HG02642 (cell line): ENCODE measurements at regions not wholly inside any gene's neighbourhood (a gene's known extent, or its start where the extent isn't known, plus 50 kb on each side); places are given as distances from the start of the nearest gene placed in this dataset.

ENCODE experiments used
- ATAC-seq: cut with Tn5 transposase; IDR thresholded peaks from one replicate; pipeline ENCODE4 v1.9.1; 2021; ENCODE audit warnings: mild to moderate bottlenecking; ENCODE audit not compliant: unreplicated experiment, poor library complexity

DNA sequence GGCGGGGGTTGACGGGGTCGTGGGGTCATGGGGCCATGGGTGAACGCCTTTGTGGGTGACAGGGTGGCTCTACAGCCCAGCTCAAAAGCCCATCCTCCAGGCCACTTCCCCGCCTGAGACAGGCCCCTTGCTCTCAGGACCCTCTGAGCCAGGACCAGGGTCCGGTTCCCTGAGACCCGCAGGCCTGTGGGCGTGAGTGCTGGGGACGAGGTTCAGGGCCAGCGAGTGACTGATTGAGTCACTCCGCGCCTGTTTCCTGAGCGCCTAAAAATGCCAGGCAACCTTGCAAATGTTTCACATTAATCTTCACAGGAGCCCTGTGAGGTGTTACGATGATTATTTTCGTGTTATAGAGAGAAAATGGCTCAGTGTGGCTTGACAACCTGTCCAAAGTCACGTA, 97.8 kb downstream of the ZNF674 start:
- no peak for ATAC-seq

- peak; percentile 96 for ATAC-seq
Observed at GRCh38 chrX:46446727-46447378, 98.4 kb downstream of the ZNF674 start.

- no peak for ATAC-seq
Observed at GRCh38 chrX:46444011-46444410, 101.2 kb downstream of the ZNF674 start.

DNA sequence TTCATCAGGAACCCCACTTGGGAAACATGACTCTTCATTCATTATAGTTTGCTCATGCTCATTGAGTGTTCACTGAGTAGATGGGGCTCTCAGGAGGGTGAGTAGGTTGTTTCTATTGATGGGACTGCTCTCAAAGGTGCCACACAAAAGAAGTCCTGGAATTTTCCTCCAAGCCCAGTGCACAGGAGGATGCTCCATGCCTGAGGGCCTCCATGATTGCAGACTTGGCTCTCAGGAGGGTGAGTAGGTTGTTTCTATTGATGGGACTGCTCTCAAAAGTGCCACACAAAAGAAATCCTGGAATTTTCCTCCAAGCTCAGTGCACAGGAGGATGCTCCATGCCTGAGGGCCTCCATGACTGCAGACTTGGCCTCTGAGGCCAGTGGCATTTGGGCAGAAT, 108.5 kb downstream of the ZNF674 start:
- ATAC-seq, result no peak

DNA sequence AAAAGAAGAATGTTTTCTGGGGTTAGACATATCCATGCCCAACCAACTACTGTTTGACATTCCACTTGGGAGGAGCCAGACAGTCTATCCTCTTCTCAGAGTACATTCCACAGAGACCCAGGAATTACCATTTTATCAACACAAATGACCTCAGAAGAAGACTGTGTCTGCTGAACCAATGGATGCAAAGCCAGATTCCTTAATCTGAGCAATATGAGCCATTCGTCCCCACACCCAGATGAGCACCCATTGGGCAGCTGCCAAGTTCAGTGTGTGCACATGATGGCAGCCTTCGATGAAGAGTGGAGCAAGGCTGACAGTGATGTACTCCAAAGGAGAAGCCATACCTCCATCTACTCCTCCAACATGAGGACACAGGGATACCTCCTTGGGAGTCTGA, 111.3 kb downstream of the ZNF674 start:
- no peak for ATAC-seq

GRCh38 chrX:46408553-46409407, 136.4 kb downstream of the ZNF674 start:
- ATAC-seq, result no peak

- no peak for ATAC-seq
Observed at GRCh38 chrX:46407753-46408130, 137.5 kb downstream of the ZNF674 start.

DNA sequence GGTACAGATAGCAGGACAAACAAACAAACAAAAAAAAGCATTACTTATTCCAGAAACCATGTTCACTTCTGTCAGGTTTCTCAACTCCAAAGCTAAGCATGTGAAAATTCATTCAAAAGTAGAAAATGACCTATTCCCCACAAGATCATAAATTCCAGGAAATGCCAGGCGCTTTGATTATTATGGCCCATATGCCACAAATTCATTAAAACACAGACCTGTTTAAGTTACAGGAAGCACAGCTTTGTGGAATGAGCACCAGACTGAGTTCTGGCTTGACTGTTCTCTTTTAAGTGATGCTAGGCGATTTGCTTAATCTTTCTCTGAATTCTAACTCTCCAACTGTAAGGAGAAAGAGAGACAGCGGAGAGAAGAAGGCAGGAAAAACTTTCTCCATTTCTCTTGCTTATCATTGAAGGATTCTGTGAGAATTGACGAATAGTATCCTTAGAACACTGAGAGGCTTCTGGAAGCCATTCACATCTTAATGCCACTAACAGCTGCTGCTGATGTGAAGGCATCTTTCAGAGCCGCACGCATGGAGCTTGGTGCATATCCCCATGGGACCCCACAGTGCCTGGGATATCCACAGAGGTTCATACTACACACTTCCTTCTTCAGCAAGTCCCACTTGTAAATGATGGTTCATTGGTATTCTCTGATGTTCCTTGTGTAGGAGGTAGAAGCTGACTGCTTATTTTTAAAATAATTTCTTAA, 138.0 kb downstream of the ZNF674 start:
- no peak for ATAC-seq

DNA sequence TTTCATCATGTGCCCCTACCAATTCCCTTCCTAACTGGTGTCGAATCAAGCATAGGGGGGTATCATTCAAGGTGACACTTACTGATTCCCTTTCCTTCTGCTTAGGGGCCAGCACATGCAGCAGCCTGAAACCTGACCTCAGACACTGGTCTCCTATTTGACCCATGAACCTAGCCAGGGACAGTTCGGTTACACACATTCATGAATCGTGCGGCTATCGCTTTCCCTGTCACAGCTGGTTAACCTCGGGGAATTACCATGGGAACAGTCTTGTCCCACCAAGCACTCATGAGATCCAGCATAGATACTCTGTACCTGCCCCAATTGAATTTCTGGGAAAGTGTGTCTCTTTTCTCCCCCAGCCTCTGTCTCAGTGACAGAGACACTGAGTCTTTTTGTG, 140.4 kb downstream of the ZNF674 start:
- ATAC-seq, result no peak

DNA sequence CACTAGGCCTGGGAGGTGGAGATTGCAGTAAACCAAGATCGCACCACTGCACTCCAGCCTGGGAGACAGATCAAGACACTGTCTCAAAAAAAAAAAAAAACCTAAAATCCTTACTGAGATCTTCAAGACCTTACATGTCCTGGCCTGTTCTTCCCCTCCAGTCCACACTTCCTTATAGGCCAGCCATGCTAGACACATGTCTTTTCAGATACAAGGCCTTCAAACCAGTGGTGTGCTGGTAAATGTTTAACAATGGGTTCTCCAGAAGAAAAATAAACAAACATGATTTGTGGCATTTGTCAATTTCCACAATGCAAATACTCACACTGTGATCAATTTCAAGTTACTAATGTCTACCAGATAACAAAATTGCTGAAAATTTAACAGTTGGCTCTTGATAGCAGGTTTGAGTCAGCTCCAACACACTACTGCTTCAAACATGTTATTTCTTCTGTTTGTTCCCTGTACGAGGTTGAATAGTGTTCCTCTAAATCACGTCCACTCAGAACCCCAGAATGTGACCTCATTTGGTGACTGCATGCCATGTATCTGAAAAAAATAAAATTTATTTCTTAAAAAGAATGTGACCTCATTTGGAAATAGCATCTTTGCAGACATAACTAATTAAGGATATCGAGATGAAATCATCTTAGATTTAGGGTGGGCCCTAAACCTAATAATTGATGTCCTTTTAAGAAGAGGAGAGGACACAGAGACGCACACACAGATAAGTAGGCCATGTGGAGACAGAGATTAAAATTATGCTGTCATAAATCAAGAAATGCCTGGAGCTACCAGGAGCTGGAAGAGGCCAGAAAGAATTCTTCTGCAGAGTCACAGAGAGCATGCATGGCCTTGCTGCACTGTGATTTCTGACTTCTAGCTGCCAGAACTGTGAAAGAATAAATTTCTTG, 144.4 kb downstream of the ZNF674 start:
- ATAC-seq, result no peak

- no peak for ATAC-seq
Observed at GRCh38 chrX:46398874-46399273, 146.3 kb downstream of the ZNF674 start.

DNA sequence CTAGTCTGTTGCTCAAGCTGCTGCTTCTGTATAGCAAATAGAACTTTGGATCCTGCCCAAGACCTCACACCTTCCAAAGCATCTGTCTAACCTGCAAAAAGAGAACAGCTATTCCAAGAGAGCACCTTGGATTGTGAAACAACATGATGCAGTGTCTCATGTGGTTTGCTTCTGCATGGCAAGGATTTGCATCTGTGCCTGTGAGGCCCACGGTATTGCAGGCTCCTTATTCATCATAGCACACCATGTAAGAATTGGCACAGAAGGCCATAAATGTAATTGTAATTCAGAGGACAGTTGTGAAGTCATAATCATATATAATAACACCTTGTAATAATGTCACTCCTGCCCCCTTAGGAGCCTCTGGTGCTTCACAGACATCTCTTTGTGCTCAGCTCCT, 147.1 kb downstream of the ZNF674 start:
- no peak for ATAC-seq

DNA sequence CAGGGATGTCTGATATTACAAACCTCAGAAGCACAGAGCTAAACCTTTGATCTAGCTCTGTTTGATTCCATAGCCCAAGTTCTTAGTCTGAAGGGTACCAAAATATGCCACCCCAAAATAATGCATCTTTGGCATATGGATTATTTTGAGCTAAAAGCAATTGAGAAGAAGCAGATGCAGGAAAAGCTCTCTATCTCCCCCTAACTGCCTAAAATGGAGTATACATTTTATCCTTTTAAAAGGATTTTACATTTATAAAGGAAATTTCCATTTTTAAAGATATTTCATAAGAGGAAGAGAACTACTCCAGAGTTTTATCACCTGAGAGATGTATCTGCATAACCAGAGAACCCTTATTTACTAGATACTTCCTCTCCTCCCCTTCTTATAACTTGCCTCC, 158.7 kb downstream of the ZNF674 start:
- no peak for ATAC-seq

DNA sequence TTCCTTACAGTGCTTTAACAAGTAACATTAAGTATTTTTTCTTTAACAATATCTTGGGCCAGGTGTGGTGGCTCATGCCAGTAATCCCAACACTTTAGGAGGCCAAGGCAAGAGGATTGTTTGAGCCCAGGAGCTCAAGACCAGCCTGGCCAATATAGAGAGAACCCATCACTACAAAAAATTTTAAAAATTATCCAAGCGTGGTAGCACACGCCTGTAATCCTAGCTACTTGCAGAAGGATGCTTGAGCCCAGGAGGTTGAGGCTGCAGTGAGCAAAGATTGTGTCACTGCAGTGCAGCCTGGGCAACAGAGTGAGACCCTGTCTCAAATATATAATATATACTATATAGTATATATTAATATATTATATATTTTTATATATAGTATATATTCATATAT, 162.2 kb downstream of the ZNF674 start:
- no peak for ATAC-seq

DNA sequence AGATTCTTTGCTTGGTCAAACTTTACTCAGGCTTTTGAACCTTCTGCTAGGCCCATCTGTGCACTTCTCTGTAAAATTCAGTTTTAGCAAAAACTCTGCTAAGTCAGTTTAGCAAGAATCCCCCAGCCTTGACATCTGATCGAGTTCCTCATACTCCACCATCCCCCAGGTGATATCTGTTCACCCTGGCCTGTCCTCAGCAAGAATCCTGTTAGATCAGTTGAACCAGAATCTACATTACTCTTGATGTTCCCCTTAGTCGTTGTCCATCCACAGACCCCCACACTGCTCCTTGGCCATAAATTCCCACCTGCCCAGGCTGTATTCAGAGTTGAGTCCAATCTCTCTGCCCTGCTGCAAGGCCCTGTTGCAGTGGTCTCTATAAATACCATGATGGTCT, 162.6 kb downstream of the ZNF674 start:
- ATAC-seq, result no peak

GRCh38 chrX:46381630-46382029, 163.6 kb downstream of the ZNF674 start:
- ATAC-seq, result peak; percentile 64

- ATAC-seq, result no peak
Observed at GRCh38 chrX:46380148-46380752, 165.0 kb downstream of the ZNF674 start.

DNA sequence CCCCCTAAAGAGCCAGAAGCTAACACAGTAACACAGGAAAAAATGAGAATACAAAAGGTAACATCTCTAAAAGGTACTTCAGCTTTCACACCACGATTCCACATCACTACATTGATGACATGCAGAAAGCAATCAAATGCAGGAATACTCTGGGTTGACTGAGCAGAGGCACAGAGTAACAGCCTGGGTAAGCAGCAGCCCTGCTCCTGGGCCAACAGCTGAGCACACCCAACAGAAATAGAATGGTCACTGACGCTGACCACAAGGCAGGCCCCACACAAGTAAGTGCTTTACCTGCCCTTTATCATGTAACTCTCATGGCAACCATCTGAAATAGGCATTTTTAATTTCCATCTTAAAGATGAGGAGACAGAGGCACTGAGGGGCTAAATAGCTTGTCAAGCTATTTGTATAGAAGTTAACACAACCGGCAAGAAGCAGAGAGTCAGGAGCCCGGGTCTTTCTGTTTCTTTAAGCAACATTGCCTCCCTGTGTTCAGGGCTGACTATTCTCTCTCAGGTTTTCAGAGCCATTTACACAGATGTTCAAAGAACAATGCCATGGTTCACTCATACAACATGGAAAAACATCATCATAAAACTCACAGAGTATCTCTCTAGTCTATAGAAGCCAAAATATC, 168.9 kb downstream of the ZNF674 start:
- no peak for ATAC-seq

- ATAC-seq, result no peak
Observed at GRCh38 chrX:46375831-46376230, 169.4 kb downstream of the ZNF674 start.
